GM18951 (cell line): ENCODE measurements at regions not wholly inside any gene's neighbourhood (a gene's known extent, or its start where the extent isn't known, plus 50 kb on each side); places are given as distances from the start of the nearest gene placed in this dataset.

ENCODE experiments used
- POLR2A ChIP-seq: IDR thresholded peaks from 4 replicates; pipeline ENCODE4 v1.6.1; 2011; ENCODE audit warnings: mild to moderate bottlenecking; ENCODE audit not compliant: insufficient read length, insufficient read depth; ENCODE audit errors: extremely low read depth
- in situ Hi-C: fragments of 300-500 bp; cut with MboI; formaldehyde crosslinking; loops from one replicate; pipeline ENCODE4 v1.12.0; 2022; ENCODE audit warnings: low sequenced_read_pairs, mixed read lengths, inconsistent platforms; ENCODE audit not compliant: unreplicated experiment

GRCh38 chr7:17446340-17446739 lies 147.9 kb downstream of the AHR start:
- in situ Hi-C loops = no loop called here
- TF ChIP-seq POLR2A = no peak

- TF ChIP-seq POLR2A = no peak
Measured at GRCh38 chr7:17447728-17448478, 149.5 kb downstream of the AHR start.

GRCh38 chr7:17448479-17449423 lies 150.3 kb downstream of the AHR start:
- in situ Hi-C loops = no loop called here
- TF ChIP-seq POLR2A = no peak

More at GRCh38 chr7:17447728-17448478, 149.5 kb downstream of the AHR start:
- in situ Hi-C loops = no loop called here

- in situ Hi-C loops = no loop called here
- no peak for TF ChIP-seq POLR2A
Measured at GRCh38 chr7:17456541-17456940, 158.1 kb downstream of the AHR start.

GRCh38 chr7:17460001-17460400 lies 161.5 kb downstream of the AHR start:
- in situ Hi-C loops = no loop called here
- TF ChIP-seq POLR2A = no peak

GRCh38 chr7:17460665-17461064 lies 162.2 kb downstream of the AHR start:
- in situ Hi-C loops = no loop called here
- TF ChIP-seq POLR2A = no peak

GRCh38 chr7:17462131-17462631 lies 163.7 kb downstream of the AHR start:
- no peak for TF ChIP-seq POLR2A
- in situ Hi-C loops = no loop called here

- no peak for TF ChIP-seq POLR2A
- in situ Hi-C loops = no loop called here
Measured at GRCh38 chr7:17463511-17464085, 165.1 kb downstream of the AHR start.

GRCh38 chr7:17466216-17466615 lies 167.8 kb downstream of the AHR start:
- in situ Hi-C loops = no loop called here
- TF ChIP-seq POLR2A = no peak

- in situ Hi-C loops = no loop called here
- TF ChIP-seq POLR2A = no peak
Measured at GRCh38 chr7:17467386-17467945, 169.0 kb downstream of the AHR start.

GRCh38 chr7:17471325-17471724 lies 172.9 kb downstream of the AHR start:
- no peak for TF ChIP-seq POLR2A
- in situ Hi-C loops = no loop called here

- TF ChIP-seq POLR2A = no peak
Measured at GRCh38 chr7:17472518-17472917, 174.1 kb downstream of the AHR start.

GRCh38 chr7:17472939-17473338 lies 174.5 kb downstream of the AHR start:
- in situ Hi-C loops = no loop called here
- no peak for TF ChIP-seq POLR2A

More at GRCh38 chr7:17472518-17472917, 174.1 kb downstream of the AHR start:
- in situ Hi-C loops = no loop called here
